Muscle of leg (tissue), 3 donors: ENCODE measurements at regions not wholly inside any gene's neighbourhood (a gene's known extent, or its start where the extent isn't known, plus 50 kb on each side); places are given as distances from the start of the nearest gene placed in this dataset.
"Not testable (repeated sequence)": the region's sequence is repeated elsewhere in the genome, so short reads cannot be mapped to it uniquely, and the experiment has no call there.

Experiments
- DNase-seq: peaks from one replicate; pipeline ENCODE4 v3.0.0; 2013
- H3K27ac ChIP-seq: one replicate; pipeline ENCODE4 v1.5.1; 2013; ENCODE audit warnings: mild to moderate bottlenecking, low read length, control low read depth
- H3K27me3 ChIP-seq: one replicate; pipeline ENCODE4 v1.6.1; 2013; ENCODE audit warnings: low read length; ENCODE audit not compliant: control insufficient read depth, insufficient read depth
- H3K36me3 ChIP-seq: one replicate; pipeline ENCODE4 v1.6.1; 2013; ENCODE audit warnings: low read length; ENCODE audit not compliant: control insufficient read depth, insufficient read depth
- H3K4me1 ChIP-seq: one replicate; pipeline ENCODE4 v1.6.1; 2013; ENCODE audit warnings: low read length; ENCODE audit not compliant: control insufficient read depth, insufficient read depth
- H3K4me3 ChIP-seq: one replicate; pipeline ENCODE4 v1.5.1; 2013; ENCODE audit warnings: low read length, control low read depth
- H3K9me3 ChIP-seq: replicated peaks from 2 replicates; pipeline ENCODE4 v1.6.1; 2013; ENCODE audit warnings: low read depth, low read length; ENCODE audit not compliant: control insufficient read depth
- WGBS: methylation state at CpG from one replicate; pipeline ENCODE4 v1.1.5; 2013; ENCODE audit warnings: missing lambda C conversion rate; ENCODE audit not compliant: insufficient coverage; 5-methylcytosine and 5-hydroxymethylcytosine counted together

DNA sequence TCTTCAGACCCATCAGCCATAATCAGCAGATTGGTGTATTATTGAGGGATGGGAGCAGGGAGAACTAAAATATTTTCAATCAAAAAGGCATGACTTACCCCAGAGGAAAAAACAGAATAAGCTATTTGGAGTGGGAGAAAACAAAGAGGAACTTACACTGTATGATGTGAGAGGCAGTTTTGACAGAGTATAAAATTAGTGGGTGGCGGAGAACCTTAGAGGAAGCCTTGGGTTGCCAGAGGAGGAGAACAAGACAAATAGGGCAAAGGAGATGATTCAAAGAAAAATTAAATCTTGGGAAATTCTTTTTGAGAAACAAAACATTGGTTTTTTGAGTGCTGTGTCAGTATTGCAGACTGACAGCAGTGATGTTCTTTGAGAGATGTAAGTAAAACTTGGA lies 285.0 kb downstream of the C11orf87 start:
- Histone ChIP-seq H3K4me3 (no peak overlapping the region), H3K36me3 (no peaks in the 10 kb centered on the region), H3K27ac (no peak overlapping the region), H3K9me3 (no peaks in the 10 kb centered on the region), H3K4me1 (no peaks in the 10 kb centered on the region), H3K27me3 (no peaks in the 10 kb centered on the region)
- 100% methylated on average over 1 of the region's 1 CpG for WGBS
- peak; percentile 4 for DNase-seq

DNA sequence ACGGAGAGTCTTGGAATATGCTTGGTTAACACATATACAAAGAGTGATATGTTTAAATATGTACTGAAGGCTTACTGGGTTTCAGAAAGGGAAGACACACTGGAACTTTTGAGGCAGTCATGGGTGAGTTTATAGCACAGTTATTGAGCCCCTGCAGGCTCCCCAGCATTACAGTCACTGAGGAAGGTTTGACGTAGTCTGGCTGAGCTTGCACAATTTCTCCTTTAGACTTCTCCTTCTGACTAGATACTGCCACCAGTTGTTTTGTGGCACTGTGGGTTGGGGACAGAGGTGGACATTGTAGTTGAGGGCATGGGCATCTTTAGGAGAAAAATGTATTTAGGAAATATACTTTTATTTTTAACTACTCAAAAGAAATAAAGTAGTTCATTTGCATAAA lies 285.4 kb downstream of the C11orf87 start:
- DNase-seq: peak; percentile 13
- Histone ChIP-seq H3K27me3 (no peaks in the 10 kb centered on the region), H3K27ac (no peak overlapping the region), H3K4me1 (no peaks in the 10 kb centered on the region), H3K9me3 (no peaks in the 10 kb centered on the region), H3K36me3 (no peaks in the 10 kb centered on the region), H3K4me3 (no peak overlapping the region)
- 44% methylated on average over 1 of the region's 2 CpGs for WGBS

DNA sequence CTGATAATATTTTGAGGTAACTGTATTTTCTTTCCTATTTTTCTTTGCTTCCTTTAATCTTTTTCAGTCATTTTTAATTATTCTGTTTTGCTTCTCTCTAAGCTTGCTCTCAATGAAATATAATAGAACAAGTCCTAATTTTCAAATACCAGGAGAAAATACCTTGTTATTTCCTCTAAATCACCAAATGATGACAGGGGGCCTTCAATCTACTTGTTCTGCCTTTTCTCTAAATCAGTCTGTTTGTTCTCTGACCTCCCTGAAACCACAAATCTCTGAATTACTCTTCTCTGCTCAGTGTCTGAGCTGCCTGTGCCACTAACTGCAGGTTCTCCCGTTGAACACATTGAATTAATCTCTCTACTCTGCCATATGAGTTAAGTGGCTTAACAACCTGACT lies 286.2 kb downstream of the C11orf87 start:
- Histone ChIP-seq H3K9me3 (no peaks in the 10 kb centered on the region), H3K4me3 (no peak overlapping the region), H3K36me3 (no peaks in the 10 kb centered on the region), H3K27me3 (no peaks in the 10 kb centered on the region), H3K27ac (no peak overlapping the region), H3K4me1 (no peaks in the 10 kb centered on the region)
- DNase-seq: no peak
- 22% methylated on average over 1 of the region's 1 CpG for WGBS

DNA sequence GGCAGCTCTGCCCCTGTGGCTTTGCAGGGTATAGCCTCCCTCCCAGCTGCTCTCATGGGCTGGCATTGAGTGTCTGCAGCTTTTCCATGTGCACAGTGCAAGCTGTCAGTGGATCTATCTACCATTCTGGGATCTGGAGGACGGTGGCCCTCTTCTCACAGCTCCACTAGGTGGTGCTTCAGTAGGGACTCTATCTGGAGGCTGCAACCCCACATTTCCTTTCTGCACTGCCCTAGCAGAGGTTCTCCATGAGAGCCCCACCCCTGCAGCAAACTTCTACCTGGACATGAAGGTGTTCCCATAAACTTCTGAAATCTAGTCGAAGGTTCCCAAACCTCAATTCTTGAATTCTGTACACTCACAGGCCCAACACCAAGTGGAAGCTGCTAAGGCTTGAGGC lies 292.5 kb downstream of the C11orf87 start:
- not testable (repeated sequence) for H3K9me3 ChIP-seq, H3K36me3 ChIP-seq, DNase-seq, H3K4me1 ChIP-seq, H3K4me3 ChIP-seq, H3K27me3 ChIP-seq, H3K27ac ChIP-seq
- WGBS: 80% methylated on average over 1 of the region's 2 CpGs

DNA sequence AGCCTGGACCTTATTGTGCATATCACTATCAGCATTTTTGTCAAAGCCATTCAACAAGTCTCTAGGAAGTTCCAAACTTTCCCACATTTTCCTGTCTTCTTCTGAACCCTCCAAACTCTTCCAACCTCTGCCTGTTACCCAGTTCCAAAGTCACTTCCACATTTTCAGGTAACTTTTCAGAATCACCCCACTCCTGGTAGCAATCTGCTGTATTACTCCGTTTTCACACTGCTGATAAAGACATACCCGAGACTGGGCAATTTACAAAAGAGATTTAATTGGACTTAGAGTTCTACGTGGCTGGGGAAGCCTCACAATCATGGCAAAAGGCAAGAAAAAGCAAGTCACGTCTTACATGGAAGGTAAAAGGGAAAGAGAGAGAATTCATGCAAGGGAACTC lies 293.4 kb downstream of the C11orf87 start:
- H3K9me3 ChIP-seq, DNase-seq, H3K4me1 ChIP-seq, H3K27ac ChIP-seq, H3K27me3 ChIP-seq, H3K36me3 ChIP-seq, H3K4me3 ChIP-seq: not testable (repeated sequence)
- WGBS: 69% methylated on average over 3 of the region's 4 CpGs

DNA sequence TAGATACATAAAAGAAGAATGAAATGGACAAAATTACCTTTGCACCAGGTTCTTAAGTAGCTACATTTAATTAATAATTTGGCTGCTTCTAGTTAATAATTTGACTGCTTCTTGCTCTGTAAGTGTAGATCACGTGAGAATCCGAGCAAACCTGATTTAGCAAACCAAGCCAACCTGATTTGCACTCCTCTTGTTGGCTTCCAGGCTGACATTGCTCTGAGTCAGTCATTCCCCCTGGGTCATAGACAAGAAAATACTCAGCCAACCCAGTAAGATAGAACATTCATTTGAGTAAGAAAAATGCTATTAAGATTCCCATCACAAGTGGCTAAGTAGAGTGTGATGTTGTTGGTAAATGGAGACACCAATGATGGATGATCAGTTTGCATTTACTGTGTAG lies 304.1 kb downstream of the C11orf87 start:
- DNase-seq: no peak
- Histone ChIP-seq H3K9me3 (no peaks in the 10 kb centered on the region), H3K36me3 (no peaks in the 10 kb centered on the region), H3K4me1 (no peaks in the 10 kb centered on the region), H3K27ac (no peak overlapping the region), H3K27me3 (no peaks in the 10 kb centered on the region), H3K4me3 (no peak overlapping the region)
- WGBS: 94% methylated on average over 2 of the region's 2 CpGs

DNA sequence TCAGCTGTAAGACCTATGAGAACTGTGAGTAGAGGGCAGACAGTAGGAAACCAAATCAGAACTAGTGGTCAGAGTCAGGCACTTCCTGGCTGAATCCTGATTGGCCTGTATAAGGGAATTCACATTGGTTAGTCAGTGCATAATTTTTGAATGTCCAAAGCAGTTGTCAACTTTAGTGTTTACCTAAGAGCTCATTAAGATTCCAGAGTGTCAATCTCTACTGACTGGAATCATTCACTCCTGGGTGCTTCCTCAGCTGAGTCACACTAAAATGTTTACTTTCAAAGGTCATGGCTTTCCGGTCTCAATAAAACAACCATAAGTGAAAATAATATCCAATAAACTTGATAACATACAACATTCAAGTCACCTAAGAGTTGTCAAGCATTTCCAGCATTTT lies 306.1 kb downstream of the C11orf87 start:
- no peaks in the 10 kb centered on the region for H3K9me3 ChIP-seq
- no peaks in the 10 kb centered on the region for H3K27me3 ChIP-seq
- H3K36me3 ChIP-seq: no peaks in the 10 kb centered on the region
- H3K4me1 ChIP-seq: no peaks in the 10 kb centered on the region
- no peak for DNase-seq
- no peak overlapping the region for H3K27ac ChIP-seq
- 100% methylated on average over 1 of the region's 1 CpG for WGBS
- no peak overlapping the region for H3K4me3 ChIP-seq

DNA sequence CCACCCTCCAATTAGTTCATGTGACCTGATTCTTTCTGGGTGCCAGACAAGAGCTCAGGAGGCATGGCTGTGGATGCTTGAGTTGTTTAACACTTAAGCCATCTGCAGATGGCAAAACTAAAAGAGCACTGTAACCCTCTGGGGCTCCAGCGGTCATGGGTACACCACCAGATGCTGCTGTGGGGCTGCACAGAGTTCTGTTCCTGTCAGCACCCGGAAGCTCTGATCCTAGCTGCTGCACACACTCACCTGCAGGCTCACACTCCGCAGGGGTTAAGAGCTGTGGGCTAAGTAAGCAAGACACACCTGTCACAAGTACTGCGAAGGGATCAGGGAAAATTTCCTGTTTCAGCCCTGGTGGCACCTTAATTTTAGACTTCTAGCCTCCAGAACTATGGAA lies 307.8 kb downstream of the C11orf87 start:
- Histone ChIP-seq H3K36me3 (no peaks in the 10 kb centered on the region), H3K4me3 (no peak overlapping the region), H3K27me3 (no peaks in the 10 kb centered on the region), H3K4me1 (peaks cover 2% of the 10 kb centered on the region), H3K27ac (no peak overlapping the region), H3K9me3 (no peaks in the 10 kb centered on the region)
- no peak for DNase-seq
- WGBS: 74% methylated on average over 4 of the region's 4 CpGs

DNA sequence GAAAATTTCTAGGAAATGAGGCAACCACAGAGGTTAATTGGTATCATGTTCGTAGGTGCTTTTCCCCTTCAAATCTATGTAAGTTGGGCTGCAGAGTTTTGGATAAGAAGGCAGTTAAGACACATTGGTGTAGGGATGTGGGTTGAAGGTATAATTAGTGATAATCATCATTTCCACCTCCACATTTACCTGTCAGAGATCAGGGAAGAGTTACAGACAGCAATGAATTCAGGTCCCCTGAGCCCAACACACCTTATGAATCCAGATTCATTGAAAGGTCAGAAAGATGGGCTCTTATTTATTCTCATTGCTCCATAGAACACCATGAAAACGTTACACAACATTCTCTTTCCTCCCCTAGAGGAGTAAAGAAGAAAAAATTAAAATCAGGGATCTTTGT lies 308.7 kb downstream of the C11orf87 start:
- H3K4me1 ChIP-seq: peaks cover 2% of the 10 kb centered on the region
- WGBS: no CpG with 5 or more reads among the region's 2 CpGs
- DNase-seq: no peak
- H3K27ac ChIP-seq: no peak overlapping the region
- no peaks in the 10 kb centered on the region for H3K9me3 ChIP-seq
- H3K4me3 ChIP-seq: no peak overlapping the region
- no peaks in the 10 kb centered on the region for H3K27me3 ChIP-seq
- no peaks in the 10 kb centered on the region for H3K36me3 ChIP-seq

DNA sequence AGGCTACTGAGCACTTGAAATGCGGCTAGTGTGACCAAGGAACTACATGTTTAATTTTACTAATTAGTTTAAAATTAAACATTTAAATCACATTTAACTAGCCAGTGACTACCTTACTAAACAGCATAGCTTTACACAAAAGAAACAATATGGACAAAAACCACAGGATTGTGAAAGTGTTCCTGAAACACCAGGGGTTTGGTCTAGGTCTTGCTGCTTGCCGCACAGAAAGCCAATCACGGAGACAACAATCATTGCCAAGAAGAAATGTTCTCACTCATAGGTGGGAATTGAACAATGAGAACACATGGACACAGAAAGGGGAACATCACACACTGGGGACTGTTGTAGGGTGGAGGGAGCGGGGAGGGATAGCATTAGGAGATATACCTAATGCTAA lies 309.5 kb downstream of the C11orf87 start:
- H3K27ac ChIP-seq: no peak overlapping the region
- H3K4me3 ChIP-seq: no peak overlapping the region
- H3K27me3 ChIP-seq: no peaks in the 10 kb centered on the region
- no CpG with 5 or more reads among the region's 4 CpGs for WGBS
- no peak for DNase-seq
- no peaks in the 10 kb centered on the region for H3K36me3 ChIP-seq
- no peaks in the 10 kb centered on the region for H3K9me3 ChIP-seq
- H3K4me1 ChIP-seq: peaks cover 2% of the 10 kb centered on the region

DNA sequence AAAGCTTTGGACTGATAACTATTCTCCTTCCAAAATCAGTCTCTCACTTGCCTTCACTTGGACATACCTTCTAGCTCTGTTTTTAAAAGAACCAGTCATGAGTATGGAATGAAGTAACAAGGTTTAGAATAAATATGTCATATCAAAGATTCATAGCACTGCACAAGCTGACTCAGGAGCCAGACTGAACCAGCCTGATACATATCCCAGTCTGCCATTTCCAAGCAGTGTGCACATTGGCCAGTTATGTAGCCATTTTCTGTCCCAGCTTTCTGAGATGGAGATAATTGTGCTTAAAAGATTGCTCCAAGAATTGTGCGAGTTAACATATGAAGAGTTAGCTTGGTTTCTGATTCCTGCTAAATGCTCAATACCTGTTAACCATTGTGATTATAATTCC lies 311.3 kb downstream of the C11orf87 start:
- no peak overlapping the region for H3K4me3 ChIP-seq
- H3K4me1 ChIP-seq: peaks cover 2% of the 10 kb centered on the region
- H3K27ac ChIP-seq: no peak overlapping the region
- H3K27me3 ChIP-seq: no peaks in the 10 kb centered on the region
- no peaks in the 10 kb centered on the region for H3K9me3 ChIP-seq
- no CpG with 5 or more reads among the region's 1 CpG for WGBS
- H3K36me3 ChIP-seq: no peaks in the 10 kb centered on the region
- DNase-seq: no peak
